Neural crest cell (in vitro differentiated cells): ENCODE measurements at regions not wholly inside any gene's neighbourhood (a gene's known extent, or its start where the extent isn't known, plus 50 kb on each side); places are given as distances from the start of the nearest gene placed in this dataset.

Source experiments
- DNase-seq: peaks from one replicate; pipeline ENCODE4 v3.0.0; 2021; ENCODE audit warnings: low read depth, mixed read lengths, low spot score
- H3K27ac Mint-ChIP-seq: one replicate; pipeline ENCODE4 v1.8.0; 2021; ENCODE audit warnings: mild to moderate bottlenecking, mixed read lengths; ENCODE audit not compliant: unreplicated experiment
- H3K27me3 Mint-ChIP-seq: 2 replicates; pipeline ENCODE4 v1.8.0; 2021; ENCODE audit warnings: low read depth, mild to moderate bottlenecking, mixed read lengths
- H3K36me3 Mint-ChIP-seq: 2 replicates; pipeline ENCODE4 v1.8.0; 2021; ENCODE audit warnings: low read depth, mild to moderate bottlenecking, mixed read lengths
- H3K4me1 Mint-ChIP-seq: 2 replicates; pipeline ENCODE4 v1.8.0; 2021; ENCODE audit warnings: mixed read lengths
- H3K4me3 Mint-ChIP-seq: one replicate; pipeline ENCODE4 v1.8.0; 2021; ENCODE audit warnings: mild to moderate bottlenecking, mixed read lengths
- H3K9me3 Mint-ChIP-seq: 2 replicates; pipeline ENCODE4 v1.8.0; 2021; ENCODE audit warnings: mixed read lengths
- TF ChIP-seq, protein P1 (sequence below): fragments of 200-600 bp; sonication (generic); conservative IDR thresholded peaks from 2 replicates; pipeline ENCODE4 v1.5.0; 2021; ENCODE audit warnings: antibody characterized with exemption, mild to moderate bottlenecking

DNA sequence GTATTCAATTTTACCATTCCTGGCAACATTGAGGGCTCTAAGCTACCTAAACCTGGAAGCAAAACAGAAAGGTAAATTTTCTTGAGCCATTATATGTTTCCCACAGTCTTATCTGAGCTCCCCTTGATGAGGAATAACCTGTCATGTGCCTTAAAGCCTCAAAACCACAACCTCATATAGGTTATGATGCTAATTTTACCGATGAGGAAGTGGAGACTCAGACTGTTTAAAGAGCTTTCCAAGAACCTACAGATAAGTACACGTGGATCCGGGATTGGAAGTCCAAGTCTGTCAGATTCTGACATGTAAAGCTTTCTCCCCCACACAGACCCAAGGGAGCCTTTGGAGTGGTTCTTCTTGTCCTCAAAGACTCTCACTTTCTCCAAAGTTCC lies 140.5 kb downstream of the SEMA6D start:
- Mint-ChIP-seq H3K27ac (no peak overlapping the region), H3K4me1 (peaks cover 32% of the 10 kb centered on the region), H3K9me3 (peaks cover 2% of the 10 kb centered on the region), H3K36me3 (peaks cover 2% of the 10 kb centered on the region), H3K4me3 (no peak overlapping the region), H3K27me3 (no peaks in the 10 kb centered on the region)
- no peak for DNase-seq
- TF ChIP-seq, protein P1, sequence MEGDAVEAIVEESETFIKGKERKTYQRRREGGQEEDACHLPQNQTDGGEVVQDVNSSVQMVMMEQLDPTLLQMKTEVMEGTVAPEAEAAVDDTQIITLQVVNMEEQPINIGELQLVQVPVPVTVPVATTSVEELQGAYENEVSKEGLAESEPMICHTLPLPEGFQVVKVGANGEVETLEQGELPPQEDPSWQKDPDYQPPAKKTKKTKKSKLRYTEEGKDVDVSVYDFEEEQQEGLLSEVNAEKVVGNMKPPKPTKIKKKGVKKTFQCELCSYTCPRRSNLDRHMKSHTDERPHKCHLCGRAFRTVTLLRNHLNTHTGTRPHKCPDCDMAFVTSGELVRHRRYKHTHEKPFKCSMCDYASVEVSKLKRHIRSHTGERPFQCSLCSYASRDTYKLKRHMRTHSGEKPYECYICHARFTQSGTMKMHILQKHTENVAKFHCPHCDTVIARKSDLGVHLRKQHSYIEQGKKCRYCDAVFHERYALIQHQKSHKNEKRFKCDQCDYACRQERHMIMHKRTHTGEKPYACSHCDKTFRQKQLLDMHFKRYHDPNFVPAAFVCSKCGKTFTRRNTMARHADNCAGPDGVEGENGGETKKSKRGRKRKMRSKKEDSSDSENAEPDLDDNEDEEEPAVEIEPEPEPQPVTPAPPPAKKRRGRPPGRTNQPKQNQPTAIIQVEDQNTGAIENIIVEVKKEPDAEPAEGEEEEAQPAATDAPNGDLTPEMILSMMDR = no peak

DNA sequence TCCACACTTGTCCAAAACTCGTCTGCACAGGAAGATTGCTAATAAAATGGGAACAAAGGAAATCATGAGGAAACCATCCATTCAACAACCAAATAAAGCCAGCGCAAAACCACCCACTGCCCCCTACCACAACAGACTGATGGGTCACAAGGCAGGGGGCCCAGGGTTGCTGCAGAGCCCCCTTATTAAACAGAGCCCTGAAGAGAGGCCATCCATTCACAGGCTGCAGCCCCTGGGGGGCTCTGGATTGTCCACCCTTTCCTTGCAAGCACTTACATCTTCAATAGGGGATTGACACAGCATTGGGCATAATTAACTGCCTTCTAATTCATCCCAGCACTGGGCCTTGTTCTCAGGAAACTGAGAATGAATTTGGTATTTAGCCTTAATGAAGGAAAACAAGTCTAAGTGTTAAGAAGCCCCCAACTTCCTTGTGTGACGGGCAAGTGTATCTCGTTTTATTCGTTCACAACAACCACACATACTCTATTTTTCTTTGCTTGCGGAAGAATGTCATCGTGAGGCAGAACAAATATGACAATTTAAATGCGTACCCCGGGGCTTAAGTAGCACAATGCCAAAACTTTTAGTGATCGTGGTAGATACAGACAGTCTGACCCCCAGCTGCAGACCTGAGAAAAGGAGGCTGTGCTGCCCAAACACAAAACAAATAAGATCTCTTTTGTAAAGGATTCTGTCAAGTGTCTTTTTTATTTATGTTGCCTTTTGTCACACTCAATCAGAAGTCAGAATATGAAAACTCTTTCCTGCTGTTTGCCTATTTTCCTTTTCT lies 144.0 kb downstream of the SEMA6D start:
- peaks cover 33% of the 10 kb centered on the region for H3K4me1 Mint-ChIP-seq
- no peaks in the 10 kb centered on the region for H3K9me3 Mint-ChIP-seq
- H3K4me3 Mint-ChIP-seq = peak overlapping the region; percentile 28
- peak; percentile 16 for DNase-seq
- H3K27me3 Mint-ChIP-seq = peaks cover 2% of the 10 kb centered on the region
- H3K27ac Mint-ChIP-seq = peak overlapping the region; percentile 85
- no peaks in the 10 kb centered on the region for H3K36me3 Mint-ChIP-seq
- TF ChIP-seq, protein P1 = no peak

DNA sequence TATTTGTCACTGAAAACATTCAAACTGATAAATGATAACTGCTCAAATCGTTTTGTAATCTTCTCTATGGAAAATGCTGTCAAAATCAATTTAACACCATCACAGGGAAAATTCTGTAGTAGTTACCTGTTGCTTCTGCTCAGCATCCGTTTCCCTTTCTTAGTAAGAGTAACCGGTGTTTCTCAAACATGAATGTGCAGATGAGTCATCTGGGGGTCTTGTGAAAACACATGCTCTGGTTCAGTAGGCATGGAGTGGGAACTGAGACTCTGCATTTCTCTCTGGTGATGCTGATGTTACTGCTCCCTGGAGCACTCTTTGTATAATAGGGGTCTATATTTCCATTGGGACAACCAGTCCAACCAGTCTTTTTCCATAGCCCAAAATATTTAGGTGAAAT lies 145.1 kb downstream of the SEMA6D start:
- TF ChIP-seq, protein P1 = no peak
- Mint-ChIP-seq H3K27me3 (peaks cover 2% of the 10 kb centered on the region), H3K4me1 (peaks cover 33% of the 10 kb centered on the region), H3K9me3 (no peaks in the 10 kb centered on the region), H3K4me3 (no peak overlapping the region), H3K27ac (no peak overlapping the region), H3K36me3 (no peaks in the 10 kb centered on the region)
- DNase-seq = no peak

DNA sequence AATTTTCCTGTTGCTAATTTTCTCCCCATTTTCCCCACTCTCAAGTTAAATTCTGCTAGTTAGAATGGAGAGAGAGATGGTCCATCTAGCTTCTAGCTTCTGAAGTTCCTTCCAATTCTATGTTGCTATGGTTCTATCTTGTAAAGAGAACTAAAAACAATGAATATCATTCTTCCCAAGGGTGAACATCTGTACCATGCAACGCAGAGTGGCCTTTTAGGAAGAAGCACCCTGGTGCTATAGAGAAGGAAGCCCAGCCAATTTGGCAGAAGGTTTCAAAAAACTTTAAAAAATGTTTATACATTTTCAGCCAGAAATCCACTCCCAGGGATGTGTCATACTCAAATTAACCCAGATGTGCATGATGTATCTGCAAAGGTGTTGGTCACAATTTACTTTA lies 149.1 kb downstream of the SEMA6D start:
- DNase-seq = no peak
- Mint-ChIP-seq H3K9me3 (peaks cover 6% of the 10 kb centered on the region), H3K4me3 (no peak overlapping the region), H3K27ac (no peak overlapping the region), H3K27me3 (peaks cover 2% of the 10 kb centered on the region), H3K4me1 (peaks cover 14% of the 10 kb centered on the region), H3K36me3 (peaks cover 2% of the 10 kb centered on the region)
- TF ChIP-seq, protein P1 = no peak

DNA sequence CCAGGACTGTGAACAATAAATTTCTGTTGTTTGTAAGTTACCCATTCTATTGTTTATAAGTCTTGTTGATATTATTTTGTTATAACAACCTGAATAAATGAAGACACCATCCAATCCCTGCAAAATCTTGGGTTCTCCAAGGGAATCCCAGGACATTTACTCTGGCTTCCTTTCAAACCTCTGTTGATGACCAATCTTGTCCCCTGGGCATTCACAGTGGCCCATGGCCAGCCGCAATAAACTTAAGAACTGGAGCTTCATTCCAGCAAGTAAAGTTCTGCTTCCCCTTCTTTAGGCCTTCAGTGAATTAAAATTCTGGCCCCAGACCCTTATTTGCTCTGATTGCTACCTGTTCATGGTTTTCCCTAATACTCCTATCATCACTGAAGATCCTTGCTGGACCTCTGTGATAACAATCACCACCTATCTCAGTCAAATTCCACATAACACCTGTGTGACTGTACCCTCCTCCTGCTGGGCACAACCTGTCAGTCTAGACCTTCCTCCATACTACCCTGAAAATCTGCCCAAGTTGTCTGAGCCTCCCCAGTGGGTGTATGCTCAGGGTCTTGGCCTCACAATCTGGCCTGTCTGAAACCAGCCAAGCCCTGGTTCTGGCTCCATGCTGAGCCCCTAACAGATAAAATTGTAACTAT lies 153.1 kb downstream of the SEMA6D start:
- TF ChIP-seq, protein P1 = no peak
- peaks cover 6% of the 10 kb centered on the region for H3K9me3 Mint-ChIP-seq
- H3K27ac Mint-ChIP-seq = no peak overlapping the region
- peaks cover 14% of the 10 kb centered on the region for H3K4me1 Mint-ChIP-seq
- H3K36me3 Mint-ChIP-seq = peaks cover 2% of the 10 kb centered on the region
- DNase-seq = no peak
- H3K27me3 Mint-ChIP-seq = no peaks in the 10 kb centered on the region
- no peak overlapping the region for H3K4me3 Mint-ChIP-seq
